HCT116 (cell line): ENCODE measurements at regions not wholly inside any gene's neighbourhood (a gene's known extent, or its start where the extent isn't known, plus 50 kb on each side); places are given as distances from the start of the nearest gene placed in this dataset.

ENCODE experiments used
- ATAC-seq: fragments of 200-7000 bp; cut with Tn5 transposase; 2 replicates; pipeline ENCODE4 v1.9.1; 2020; ENCODE audit warnings: mild to moderate bottlenecking, moderate library complexity
- BruUV-seq: library from RNA; stranded (reverse); fragments of 400-500 nt; replicated peaks from 2 replicates; lab custom pipeline; 2021; lab: Mats Ljungman, UMichigan
- CTCF ChIA-PET: fragments of 300-600 bp; sonication (Branson Sonifier 250); formaldehyde crosslinking; loops from one replicate; lab custom pipeline; 2021; ENCODE audit warnings: antibody characterized with exemption; lab: Charles Lee
- POLR2A ChIA-PET: fragments of 300-600, 350-600 bp; sonication (Branson Sonifier 250); formaldehyde crosslinking; loops from one replicate; lab custom pipeline; 2021; ENCODE audit warnings: antibody characterized with exemption; lab: Charles Lee
- RAD21 ChIA-PET, 2 experiments: fragments of 300-600 bp; sonication (Branson Sonifier 250); formaldehyde crosslinking; loops; one replicate each; lab custom pipeline; 2023; ENCODE audit warnings: low total read pairs in 2 of 2; ENCODE audit not compliant: uncharacterized antibody in 2 of 2, unreplicated experiment in 2 of 2, low non-redundant PET in 1 of 2; lab: Charles Lee
- DNase-seq: peaks from one replicate; pipeline ENCODE4 v3.0.0-alpha.2; 2010; ENCODE audit warnings: low read depth, low spot score
- H2AFZ ChIP-seq: fragments of 200-600 bp; shearing (Covaris generic), sonication (generic); 2 replicates; pipeline ENCODE4 v1.6.1; 2017; ENCODE audit warnings: low read depth, mixed run types, mixed read lengths, antibody characterized with exemption, low read length; ENCODE audit not compliant: poor library complexity, severe bottlenecking
- H3K27ac ChIP-seq: 2 replicates; pipeline ENCODE4 v1.5.1; 2012; ENCODE audit warnings: low read depth, low read length
- H3K27me3 ChIP-seq: fragments of 200-600 bp; sonication (generic); 2 replicates; pipeline ENCODE4 v1.6.1; 2016; ENCODE audit warnings: mixed run types, low read length, mixed read lengths; ENCODE audit not compliant: insufficient read depth
- H3K36me3 ChIP-seq, 2 experiments: fragments of 200-500 bp in 1 of 2; fragments of 200-600 bp in 1 of 2; sonication (Bioruptor generic) in 1 of 2; sonication (generic) in 1 of 2; 2 replicates each; pipeline versions ENCODE4 v1.5.1 to v1.6.1; 2014 to 2016; ENCODE audit warnings: low read length in 2 of 2, inconsistent platforms in 1 of 2, mixed read lengths in 1 of 2, mixed run types in 1 of 2; ENCODE audit not compliant: insufficient read depth in 2 of 2, control insufficient read depth in 1 of 2
- H3K4me1 ChIP-seq, 2 experiments: fragments of 200-600 bp in 1 of 2; sonication (generic) in 1 of 2; 2 replicates each; pipeline versions ENCODE4 v1.5.1 to v1.6.1; 2012 to 2017; ENCODE audit warnings: low read length in 2 of 2, inconsistent platforms in 1 of 2, mild to moderate bottlenecking in 1 of 2, mixed read lengths in 1 of 2, mixed run types in 1 of 2, moderate library complexity in 1 of 2; ENCODE audit not compliant: insufficient read depth in 2 of 2, control insufficient read depth in 1 of 2
- H3K4me2 ChIP-seq: fragments of 200-600 bp; sonication (generic); 2 replicates; pipeline ENCODE4 v1.6.1; 2017; ENCODE audit warnings: mixed run types, low read length, mixed read lengths
- H3K4me3 ChIP-seq, 2 experiments: fragments of 200-600 bp in 1 of 2; sonication (generic) in 1 of 2; replicated peaks in 1 of 2; 2 replicates each; pipeline ENCODE4 v1.5.1; 2011 to 2016; ENCODE audit warnings: low read length in 2 of 2, control low read depth in 1 of 2, low read depth in 1 of 2, mild to moderate bottlenecking in 1 of 2, mixed read lengths in 1 of 2, mixed run types in 1 of 2
- H3K79me2 ChIP-seq: fragments of 200-600 bp; sonication (generic); 2 replicates; pipeline ENCODE4 v1.6.1; 2017; ENCODE audit warnings: mild to moderate bottlenecking, mixed run types, low read length, moderate library complexity, mixed read lengths; ENCODE audit not compliant: insufficient read depth
- H3K9ac ChIP-seq: fragments of 200-600 bp; sonication (generic); 2 replicates; pipeline ENCODE4 v1.6.1; 2016; ENCODE audit warnings: low read length, mixed read lengths
- H3K9me2 ChIP-seq: fragments of 200-600 bp; sonication (generic), shearing (Covaris generic); 2 replicates; pipeline ENCODE4 v1.6.1; 2017; ENCODE audit warnings: mixed run types, mild to moderate bottlenecking, moderate library complexity; ENCODE audit not compliant: insufficient read depth
- H3K9me3 ChIP-seq, 2 experiments: fragments of 200-500 bp in 1 of 2; fragments of 200-600 bp in 1 of 2; sonication (Bioruptor generic) in 1 of 2; sonication (generic) in 1 of 2; 2 replicates each; pipeline ENCODE4 v1.6.1; 2014 to 2017; ENCODE audit warnings: low read length in 2 of 2, mixed read lengths in 2 of 2, inconsistent platforms in 1 of 2, low read depth in 1 of 2, mild to moderate bottlenecking in 1 of 2, mixed run types in 1 of 2, moderate library complexity in 1 of 2; ENCODE audit not compliant: control insufficient read depth in 1 of 2, insufficient read depth in 1 of 2
- H4K20me1 ChIP-seq: fragments of 200-600 bp; sonication (generic), shearing (Covaris generic); 2 replicates; pipeline ENCODE4 v1.6.1; 2017; ENCODE audit warnings: mixed run types, mild to moderate bottlenecking, moderate library complexity; ENCODE audit not compliant: insufficient read depth
- CBX3 ChIP-seq: IDR thresholded peaks from 2 replicates; pipeline ENCODE4 v1.6.1; 2012; ENCODE audit warnings: low read depth
- CTCF ChIP-seq, 3 experiments: fragments of 200-600 bp in 1 of 3; sonication (generic) in 1 of 3; IDR thresholded peaks in 2 of 3; conservative IDR thresholded peaks in 1 of 3; 2 replicates each; pipeline ENCODE4 v1.5.1; 2012 to 2017; ENCODE audit warnings: low read depth in 2 of 3, low read length in 2 of 3, antibody characterized with exemption in 1 of 3, borderline replicate concordance in 1 of 3, control low read depth in 1 of 3, mild to moderate bottlenecking in 1 of 3, mixed read lengths in 1 of 3, mixed run types in 1 of 3, moderate library complexity in 1 of 3; ENCODE audit not compliant: insufficient read depth in 1 of 3
- ELF1 ChIP-seq: IDR thresholded peaks from 2 replicates; pipeline ENCODE4 v1.6.1; 2012; ENCODE audit warnings: low read depth, borderline replicate concordance
- JUND ChIP-seq: IDR thresholded peaks from 2 replicates; pipeline ENCODE4 v1.6.1; 2012
- POLR2A ChIP-seq: IDR thresholded peaks from 2 replicates; pipeline ENCODE4 v1.7.0; 2011; ENCODE audit warnings: borderline replicate concordance; ENCODE audit not compliant: insufficient read depth, insufficient read length; ENCODE audit errors: extremely low read depth
- RAD21 ChIP-seq: IDR thresholded peaks from 2 replicates; pipeline ENCODE4 v1.6.1; 2012; ENCODE audit warnings: low read depth, mild to moderate bottlenecking
- REST ChIP-seq: IDR thresholded peaks from 2 replicates; pipeline ENCODE4 v1.6.1; 2012; ENCODE audit warnings: low read depth
- SIN3A ChIP-seq: IDR thresholded peaks from 2 replicates; pipeline ENCODE4 v1.6.1; 2012; ENCODE audit warnings: low read depth
- SRF ChIP-seq: IDR thresholded peaks from 2 replicates; pipeline ENCODE4 v1.6.1; 2012; ENCODE audit warnings: low read depth
- TCF7L2 ChIP-seq: IDR thresholded peaks from 2 replicates; pipeline ENCODE4 v1.7.0; 2011; ENCODE audit warnings: borderline replicate concordance, inconsistent platforms; ENCODE audit not compliant: insufficient read depth, insufficient read length; ENCODE audit errors: extremely low read depth
- ZFX ChIP-seq: fragments of 450-650 bp; IDR thresholded peaks from 2 replicates; pipeline ENCODE4 v1.6.1; 2017
- ZNF274 ChIP-seq: fragments of 200-500 bp; sonication (Bioruptor generic); IDR thresholded peaks from 2 replicates; pipeline ENCODE4 v1.6.1; 2014; ENCODE audit warnings: mild to moderate bottlenecking, low read depth, low read length, inconsistent platforms
- intact Hi-C: fragments of 100-400 bp; cut with micrococcal nuclease; formaldehyde crosslinking; loops from 2 replicates; pipeline ENCODE4 v1.10.0; 2022
- TF ChIP-seq, protein P1 (sequence below): IDR thresholded peaks from 2 replicates; pipeline ENCODE4 v1.6.1; 2012

DNA sequence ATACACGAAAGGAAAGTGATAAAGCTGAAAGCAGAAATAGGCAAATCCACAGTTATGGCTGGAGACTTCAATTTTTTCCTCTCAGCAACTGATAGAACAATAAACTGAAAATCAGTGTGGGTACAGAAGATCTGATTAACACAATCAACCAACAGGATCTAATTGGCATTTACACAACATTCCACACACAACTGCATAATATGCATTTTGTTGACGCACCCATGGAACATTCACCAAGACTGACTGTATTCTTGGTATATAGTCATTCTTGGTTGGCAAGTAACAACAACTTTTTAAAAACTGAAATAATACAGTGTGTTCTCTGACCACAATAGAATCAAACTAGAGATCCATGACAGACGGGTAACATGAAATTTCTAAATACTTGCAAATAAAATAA is 218.7 kb upstream of the S1PR3 start:
- no peaks in the 10 kb centered on the region for H3K9me2 ChIP-seq
- POLR2A ChIA-PET = no interaction called here
- no peak overlapping the region for H3K27ac ChIP-seq
- TF ChIP-seq TCF7L2 (no peak), ZNF274 (no peak), ELF1 (no peak), JUND (no peak)
- TF ChIP-seq, all 23 proteins: peak for 0
- CTCF ChIA-PET = no interaction called here
- H2AFZ ChIP-seq = no peak overlapping the region
- H3K36me3 ChIP-seq = no peaks in the 10 kb centered on the region
- no peaks in the 10 kb centered on the region for H4K20me1 ChIP-seq
- H3K9ac ChIP-seq = no peak overlapping the region
- DNase-seq (no peak), ATAC-seq (no peak)
- no TSS peak for BruUV-seq
- intact Hi-C loops = no loop called here
- no peaks in the 10 kb centered on the region for H3K9me3 ChIP-seq
- no peaks in the 10 kb centered on the region for H3K27me3 ChIP-seq
- RAD21 ChIA-PET = no interaction called here
- H3K79me2 ChIP-seq = no peaks in the 10 kb centered on the region
- no peak overlapping the region for H3K4me2 ChIP-seq
- no peaks in the 10 kb centered on the region; a peak in 1 of 4 replicates for H3K4me1 ChIP-seq
- H3K4me3 ChIP-seq = no peak overlapping the region

DNA sequence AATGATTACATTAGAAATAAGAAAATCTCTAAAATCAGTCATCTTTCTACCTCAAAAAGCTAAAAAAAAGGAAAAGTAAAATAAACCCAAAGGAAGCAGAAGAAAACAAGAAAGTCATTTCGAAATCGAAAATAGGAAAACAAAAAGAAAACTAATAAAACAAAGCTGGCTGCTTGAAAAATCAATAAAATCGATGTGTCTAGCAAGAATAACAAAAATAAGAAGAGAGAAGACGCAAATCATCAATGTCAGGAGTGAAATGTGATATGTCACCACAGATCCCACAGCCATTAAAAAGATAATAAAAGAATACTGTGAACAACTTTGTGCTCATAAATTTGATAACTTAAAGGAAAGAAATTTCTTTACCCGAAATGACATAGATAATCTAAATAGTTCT is 218.1 kb upstream of the S1PR3 start:
- Histone ChIP-seq H3K27ac (no peak overlapping the region), H4K20me1 (no peaks in the 10 kb centered on the region), H3K9ac (no peak overlapping the region), H2AFZ (no peak overlapping the region), H3K4me3 (no peak overlapping the region), H3K4me1 (no peaks in the 10 kb centered on the region; a peak in 1 of 4 replicates), H3K4me2 (no peak overlapping the region), H3K9me3 (no peaks in the 10 kb centered on the region), H3K27me3 (no peaks in the 10 kb centered on the region), H3K9me2 (no peaks in the 10 kb centered on the region), H3K79me2 (no peaks in the 10 kb centered on the region), H3K36me3 (no peaks in the 10 kb centered on the region)
- ChIA-PET RAD21 (no interaction called here), POLR2A (no interaction called here), CTCF (no interaction called here)
- no peak for DNase-seq
- intact Hi-C loops = no loop called here
- TF ChIP-seq ZFX (no peak), CBX3 (no peak), REST (no peak), SRF (no peak), RAD21 (no peak), POLR2A (no peak), CTCF (IDR thresholded peaks at IDR 0.05 in 2 of 3, conservative IDR thresholded peaks at IDR 0.05 in 1 of 3; ENCODE audit: borderline replicate concordance in 1 of 3, insufficient read depth in 1 of 3, low read depth in 2 of 3, low read length in 2 of 3) (no peak), ELF1 (no peak), ZNF274 (no peak), SIN3A (no peak)
- TF ChIP-seq, protein P1, sequence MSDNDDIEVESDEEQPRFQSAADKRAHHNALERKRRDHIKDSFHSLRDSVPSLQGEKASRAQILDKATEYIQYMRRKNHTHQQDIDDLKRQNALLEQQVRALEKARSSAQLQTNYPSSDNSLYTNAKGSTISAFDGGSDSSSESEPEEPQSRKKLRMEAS = no peak
- no TSS peak for BruUV-seq
- ATAC-seq = no peak
